VCaP (cell line): ENCODE measurements at regions not wholly inside any gene's neighbourhood (a gene's known extent, or its start where the extent isn't known, plus 50 kb on each side); places are given as distances from the start of the nearest gene placed in this dataset.

Experiments used
- H3K27ac ChIP-seq: fragments of 450-650 bp; 2 replicates; pipeline ENCODE4 v1.5.1; 2017
- TF ChIP-seq, protein P1 (sequence below): fragments of 450-650 bp; conservative IDR thresholded peaks from 2 replicates; pipeline ENCODE4 v1.5.1; 2017; ENCODE audit warnings: mild to moderate bottlenecking, moderate library complexity

DNA sequence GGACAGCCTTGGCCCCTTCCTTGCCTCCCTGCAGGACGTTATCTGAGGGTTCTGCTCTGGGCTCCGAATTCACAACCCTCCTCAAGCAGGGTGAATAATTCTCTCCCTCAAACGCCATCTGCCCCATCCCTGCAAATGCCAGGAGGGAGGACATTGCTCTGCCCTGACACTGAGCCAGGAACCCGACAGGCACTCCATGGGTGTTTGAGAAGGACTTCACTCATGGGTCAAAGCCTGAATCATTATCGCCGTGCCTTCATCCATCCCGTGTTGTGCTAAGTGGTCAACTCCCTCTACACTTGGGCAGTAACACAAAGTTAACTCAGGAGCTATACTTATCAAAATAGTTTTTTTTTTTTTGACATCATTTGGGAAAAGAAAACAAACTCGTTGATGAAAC is 261.8 kb upstream of the IGF1R start:
- H3K27ac ChIP-seq: no peak overlapping the region
- TF ChIP-seq, protein P1, sequence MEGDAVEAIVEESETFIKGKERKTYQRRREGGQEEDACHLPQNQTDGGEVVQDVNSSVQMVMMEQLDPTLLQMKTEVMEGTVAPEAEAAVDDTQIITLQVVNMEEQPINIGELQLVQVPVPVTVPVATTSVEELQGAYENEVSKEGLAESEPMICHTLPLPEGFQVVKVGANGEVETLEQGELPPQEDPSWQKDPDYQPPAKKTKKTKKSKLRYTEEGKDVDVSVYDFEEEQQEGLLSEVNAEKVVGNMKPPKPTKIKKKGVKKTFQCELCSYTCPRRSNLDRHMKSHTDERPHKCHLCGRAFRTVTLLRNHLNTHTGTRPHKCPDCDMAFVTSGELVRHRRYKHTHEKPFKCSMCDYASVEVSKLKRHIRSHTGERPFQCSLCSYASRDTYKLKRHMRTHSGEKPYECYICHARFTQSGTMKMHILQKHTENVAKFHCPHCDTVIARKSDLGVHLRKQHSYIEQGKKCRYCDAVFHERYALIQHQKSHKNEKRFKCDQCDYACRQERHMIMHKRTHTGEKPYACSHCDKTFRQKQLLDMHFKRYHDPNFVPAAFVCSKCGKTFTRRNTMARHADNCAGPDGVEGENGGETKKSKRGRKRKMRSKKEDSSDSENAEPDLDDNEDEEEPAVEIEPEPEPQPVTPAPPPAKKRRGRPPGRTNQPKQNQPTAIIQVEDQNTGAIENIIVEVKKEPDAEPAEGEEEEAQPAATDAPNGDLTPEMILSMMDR: no peak

DNA sequence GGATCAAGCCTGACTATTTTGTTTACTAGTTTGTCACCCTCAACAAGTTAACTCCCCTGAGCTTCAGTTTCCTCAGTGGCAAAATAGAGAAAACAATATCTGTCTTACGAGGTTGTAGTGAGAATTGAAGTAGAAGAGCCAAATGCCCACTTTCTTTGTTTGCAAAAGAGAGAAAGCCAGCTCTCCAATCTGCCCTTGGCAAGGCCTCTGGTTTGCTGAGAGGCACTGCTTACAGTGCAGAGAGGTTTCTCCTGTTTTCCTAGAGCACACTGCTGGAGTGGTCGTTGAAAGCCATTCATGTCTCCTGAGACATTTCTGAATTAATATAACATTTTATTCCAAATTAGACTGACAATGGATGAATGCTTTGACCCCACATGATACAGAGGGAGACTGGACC is 260.5 kb upstream of the IGF1R start:
- TF ChIP-seq, protein P1: no peak
- no peak overlapping the region for H3K27ac ChIP-seq

DNA sequence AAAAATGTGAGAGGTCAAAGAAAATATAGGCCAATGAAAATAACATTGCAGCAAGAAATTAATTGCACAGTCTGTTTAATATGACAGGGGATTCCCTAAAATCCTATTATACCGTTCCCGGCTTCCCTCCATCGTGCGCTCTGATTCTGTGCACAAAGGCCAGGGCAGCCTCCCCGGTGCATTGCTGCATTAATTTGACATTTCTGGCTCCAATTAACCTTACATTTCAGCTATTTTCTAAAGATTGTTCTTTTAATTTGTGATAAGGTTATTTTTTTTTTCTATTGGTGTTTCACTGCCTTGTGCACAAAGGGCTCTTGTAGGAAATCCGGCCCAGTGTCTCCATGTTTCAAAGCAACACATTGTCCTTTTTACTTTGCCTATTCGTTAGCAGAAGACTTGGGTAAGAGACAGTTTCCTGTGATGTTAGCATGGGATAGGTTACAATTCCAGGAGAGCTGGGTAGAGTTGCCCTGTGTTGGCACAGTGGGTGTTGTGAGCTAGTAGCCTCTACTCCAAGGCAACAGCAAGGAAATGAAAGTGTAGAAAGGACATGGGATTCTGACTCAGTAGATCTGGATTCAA is 257.3 kb upstream of the IGF1R start:
- TF ChIP-seq, protein P1: no peak
- no peak overlapping the region for H3K27ac ChIP-seq

DNA sequence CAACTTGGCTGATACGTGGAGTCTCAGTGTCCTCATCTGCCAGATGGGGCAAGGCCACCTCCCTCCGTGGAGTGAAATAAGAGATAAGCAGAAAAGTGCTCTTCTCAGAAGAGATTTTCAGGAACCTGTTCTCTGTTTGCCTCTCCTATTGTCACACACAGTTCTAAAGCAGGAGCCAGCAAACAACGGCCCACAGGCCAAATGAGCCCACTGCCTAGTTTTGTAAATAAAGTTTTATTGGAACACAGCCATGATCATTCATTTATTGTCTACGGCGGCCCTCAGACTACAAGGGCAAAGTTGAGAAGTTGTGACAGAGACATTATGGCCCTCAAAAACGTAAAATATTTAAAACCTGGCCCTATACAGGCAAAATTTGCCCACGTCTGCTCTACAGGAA is 256.8 kb upstream of the IGF1R start:
- TF ChIP-seq, protein P1: no peak

DNA sequence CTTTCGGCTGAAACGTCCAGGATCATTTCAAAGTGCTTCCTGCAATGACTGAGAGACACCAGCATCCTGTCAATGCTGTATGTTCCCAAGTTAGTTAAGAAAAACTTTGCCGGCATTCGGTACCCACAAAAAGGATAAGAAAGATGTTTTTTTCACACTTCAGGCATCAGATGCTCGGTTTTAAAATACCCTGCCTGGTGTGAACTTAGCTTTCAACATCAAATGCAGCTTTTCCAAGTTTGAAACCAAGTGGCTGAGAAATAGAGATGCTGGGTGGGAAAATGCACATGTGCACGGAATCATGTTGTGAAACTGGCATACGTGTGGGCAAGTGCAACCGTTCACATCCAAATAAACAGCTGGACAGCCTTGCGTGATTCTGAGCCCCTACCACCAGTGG is 254.9 kb upstream of the IGF1R start:
- TF ChIP-seq, protein P1: no peak
- no peak overlapping the region for H3K27ac ChIP-seq

More for the DNA sequence above, 256.8 kb upstream of the IGF1R start:
- no peak overlapping the region for H3K27ac ChIP-seq

DNA sequence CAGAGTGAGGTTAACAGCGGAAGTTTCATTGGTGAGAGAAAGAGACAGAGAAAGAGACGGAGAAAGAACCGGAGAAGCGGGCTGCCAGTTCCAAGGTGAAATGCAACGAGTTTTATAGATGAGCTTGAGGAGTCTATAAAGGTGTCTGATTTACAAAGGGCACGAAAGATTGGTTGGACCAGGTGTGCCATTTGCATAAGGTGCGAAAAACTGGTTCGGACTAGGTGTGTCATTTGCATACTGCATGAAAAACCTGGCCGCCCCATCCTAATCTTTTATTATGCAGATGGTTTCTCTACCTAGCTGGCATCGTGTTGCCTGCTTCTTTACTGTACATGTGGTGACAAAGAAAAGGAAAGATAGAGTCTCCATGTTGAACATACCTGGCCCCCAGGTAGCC is 253.8 kb upstream of the IGF1R start:
- TF ChIP-seq, protein P1: no peak
- no peak overlapping the region for H3K27ac ChIP-seq

DNA sequence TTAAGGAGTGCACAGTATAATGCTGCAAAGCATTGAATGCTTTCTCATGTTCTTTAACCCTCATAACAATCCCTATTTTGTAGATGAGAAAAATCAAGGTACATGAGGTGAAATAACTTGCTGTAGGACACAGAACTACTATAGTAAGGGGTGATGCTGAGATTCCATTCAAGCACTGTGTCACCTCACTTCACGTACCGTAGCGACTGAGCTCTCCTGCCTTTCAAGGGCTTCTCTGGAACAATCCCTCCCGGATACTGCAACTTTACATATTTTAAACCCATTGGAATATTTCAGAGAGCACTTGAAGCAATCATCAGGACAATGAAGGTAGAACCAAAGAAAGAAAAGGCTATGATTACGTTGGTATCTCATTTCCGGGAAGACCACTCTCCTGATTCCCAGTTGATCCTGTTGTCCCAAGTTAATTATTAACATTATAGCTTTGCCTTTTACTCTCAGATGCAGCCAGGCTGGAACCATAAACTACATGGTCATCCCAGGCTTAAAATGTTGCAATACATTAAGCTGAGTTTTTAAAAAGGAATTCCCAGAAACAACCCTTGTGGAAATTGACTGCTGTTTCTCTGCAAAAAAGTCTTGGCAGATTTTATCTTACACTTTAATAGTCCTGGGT is 252.2 kb upstream of the IGF1R start:
- no peak overlapping the region for H3K27ac ChIP-seq
- TF ChIP-seq, protein P1: no peak
